ENCODE measurements at regions not wholly inside any gene's neighbourhood (a gene's known extent, or its start where the extent isn't known, plus 50 kb on each side); places are given as distances from the start of the nearest gene placed in this dataset.

- TF ChIP-seq CTCF (conservative IDR thresholded peaks at IDR 0.05; ENCODE audit: low read length) (no peak), EZH2phosphoT487 (IDR thresholded peaks at IDR 0.05; ENCODE audit: borderline replicate concordance, low read depth, low read length) (no peak)
These were observed 91.5 kb upstream of the ZNF236 start for GRCh38 chr18:76730901-76731300.

Data from OCI-LY7 (cell line).